ENCODE measurements at regions not wholly inside any gene's neighbourhood (a gene's known extent, or its start where the extent isn't known, plus 50 kb on each side); places are given as distances from the start of the nearest gene placed in this dataset.
A peak's percentile ranks its signal among the peaks of the same experiment; 100 is the strongest.

- Histone ChIP-seq H3K4me3 (ENCODE audit: low read depth, low read length) (no peak overlapping the region), H3K36me3 (ENCODE audit: control insufficient read depth, insufficient read depth, low read length) (no peaks in the 10 kb centered on the region), H3K27ac (ENCODE audit: low read depth, low read length) (peak overlapping the region; percentile 79), H3K4me1 (ENCODE audit: control insufficient read depth, insufficient read depth, low read length) (peaks cover 14% of the 10 kb centered on the region), H3K27me3 (ENCODE audit: control insufficient read depth, insufficient read depth, low read length) (no peaks in the 10 kb centered on the region), H3K9me3 (ENCODE audit: control insufficient read depth, insufficient read depth, low read length) (no peaks in the 10 kb centered on the region)
- peak in 5 of 6 donors; percentile 35 to 90 (median 69) for DNase-seq (ENCODE audit: low read depth in 4 of 6, low spot score in 6 of 6)
- WGBS (ENCODE audit: insufficient coverage), result 50% methylated on average over 2 of the region's 9 CpGs
These were observed 93.1 kb upstream of the HIVEP1 start for GRCh38 chr6:11918739-11919605.

DNA sequence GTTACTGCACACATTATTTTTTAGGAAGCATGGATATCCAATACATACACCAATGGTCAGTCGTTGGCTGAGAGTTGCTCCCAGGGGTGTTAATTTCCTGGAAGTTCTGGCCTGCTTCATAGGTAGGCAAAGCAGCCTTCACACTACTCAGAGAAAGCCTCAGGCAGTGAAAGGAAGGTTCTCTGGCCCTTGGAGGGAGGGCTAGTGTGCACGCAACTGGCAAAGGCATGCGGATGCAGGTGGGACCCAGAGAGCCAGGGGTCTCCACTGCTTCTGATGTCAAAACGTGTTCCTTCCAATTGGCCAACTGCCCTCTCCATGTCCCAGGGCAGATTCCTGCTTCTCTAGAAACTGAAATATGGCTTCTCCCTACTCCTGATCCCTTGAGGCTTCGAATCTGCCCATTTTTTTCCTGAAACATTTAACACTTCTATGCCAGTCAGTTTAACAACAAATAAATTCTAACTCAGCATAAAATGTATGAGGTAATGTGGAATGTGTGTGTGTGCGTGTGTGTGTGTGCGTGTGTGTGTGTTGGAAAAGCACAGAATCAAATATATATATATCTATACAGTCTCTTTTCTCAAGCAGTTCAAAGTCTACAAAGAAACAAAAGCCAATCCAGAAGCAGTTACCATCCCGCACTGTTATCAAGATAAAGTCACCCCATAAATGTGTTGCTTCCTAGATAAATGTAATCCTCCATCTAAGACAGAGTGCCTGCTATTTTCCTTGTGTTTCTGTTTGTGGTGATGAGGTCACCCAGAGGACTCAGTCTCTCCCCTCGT is 94.0 kb upstream of the HIVEP1 start:
- H3K27ac ChIP-seq (ENCODE audit: low read depth, low read length), result peak overlapping the region; percentile 62
- H3K9me3 ChIP-seq (ENCODE audit: control insufficient read depth, insufficient read depth, low read length), result no peaks in the 10 kb centered on the region
- H3K27me3 ChIP-seq (ENCODE audit: control insufficient read depth, insufficient read depth, low read length), result no peaks in the 10 kb centered on the region
- no peak overlapping the region for H3K4me3 ChIP-seq (ENCODE audit: low read depth, low read length)
- no peaks in the 10 kb centered on the region for H3K36me3 ChIP-seq (ENCODE audit: control insufficient read depth, insufficient read depth, low read length)
- peak in 2 of 6 donors; percentile 11 to 30 for DNase-seq (ENCODE audit: low read depth in 4 of 6, low spot score in 6 of 6)
- 43% methylated on average over 3 of the region's 9 CpGs for WGBS (ENCODE audit: insufficient coverage)
- peaks cover 14% of the 10 kb centered on the region for H3K4me1 ChIP-seq (ENCODE audit: control insufficient read depth, insufficient read depth, low read length)

GRCh38 chr6:11912420-11912819 is 99.7 kb upstream of the HIVEP1 start:
- Histone ChIP-seq H3K27me3 (ENCODE audit: control insufficient read depth, insufficient read depth, low read length) (no peaks in the 10 kb centered on the region), H3K4me3 (ENCODE audit: low read depth, low read length) (no peak overlapping the region), H3K9me3 (ENCODE audit: control insufficient read depth, insufficient read depth, low read length) (no peaks in the 10 kb centered on the region), H3K36me3 (ENCODE audit: control insufficient read depth, insufficient read depth, low read length) (no peaks in the 10 kb centered on the region), H3K4me1 (ENCODE audit: control insufficient read depth, insufficient read depth, low read length) (no peaks in the 10 kb centered on the region), H3K27ac (ENCODE audit: low read depth, low read length) (no peak overlapping the region)
- 100% methylated on average over 2 of the region's 6 CpGs for WGBS (ENCODE audit: insufficient coverage)
- no peak for DNase-seq (ENCODE audit: low read depth in 4 of 6, low spot score in 6 of 6)

DNA sequence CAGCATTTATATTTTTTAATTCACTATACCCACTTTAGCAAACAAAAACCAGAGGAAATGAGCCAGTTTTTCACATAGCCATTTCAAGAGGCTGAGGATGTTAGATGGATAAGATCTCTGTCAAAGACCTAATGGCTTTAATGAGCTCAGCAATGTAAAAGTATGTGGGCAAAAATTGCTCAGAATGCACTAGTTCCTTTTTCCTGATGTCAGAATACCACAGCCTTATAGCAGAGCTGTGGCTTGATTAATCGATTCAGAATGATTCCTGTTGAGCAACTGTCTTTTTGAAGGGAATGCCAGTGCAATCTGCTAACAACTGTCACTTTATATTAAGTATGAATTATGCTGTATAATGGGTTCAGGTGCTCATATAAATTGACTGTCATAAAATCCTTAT is 100.6 kb upstream of the HIVEP1 start:
- H3K4me3 ChIP-seq (ENCODE audit: low read depth, low read length), result no peak overlapping the region

GRCh38 chr6:11909696-11910132 is 102.4 kb upstream of the HIVEP1 start:
- no peaks in the 10 kb centered on the region for H3K9me3 ChIP-seq (ENCODE audit: control insufficient read depth, insufficient read depth, low read length)
- 93% methylated on average over 2 of the region's 7 CpGs for WGBS (ENCODE audit: insufficient coverage)
- no peak overlapping the region for H3K4me3 ChIP-seq (ENCODE audit: low read depth, low read length)
- H3K4me1 ChIP-seq (ENCODE audit: control insufficient read depth, insufficient read depth, low read length), result no peaks in the 10 kb centered on the region
- H3K36me3 ChIP-seq (ENCODE audit: control insufficient read depth, insufficient read depth, low read length), result no peaks in the 10 kb centered on the region
- no peak overlapping the region for H3K27ac ChIP-seq (ENCODE audit: low read depth, low read length)
- peak in 1 of 6 donors; percentile 34 for DNase-seq (ENCODE audit: low read depth in 4 of 6, low spot score in 6 of 6)
- H3K27me3 ChIP-seq (ENCODE audit: control insufficient read depth, insufficient read depth, low read length), result no peaks in the 10 kb centered on the region

More for the DNA sequence above, 100.6 kb upstream of the HIVEP1 start:
- Histone ChIP-seq H3K9me3 (ENCODE audit: control insufficient read depth, insufficient read depth, low read length) (no peaks in the 10 kb centered on the region), H3K27ac (ENCODE audit: low read depth, low read length) (no peak overlapping the region), H3K4me1 (ENCODE audit: control insufficient read depth, insufficient read depth, low read length) (no peaks in the 10 kb centered on the region), H3K27me3 (ENCODE audit: control insufficient read depth, insufficient read depth, low read length) (no peaks in the 10 kb centered on the region), H3K36me3 (ENCODE audit: control insufficient read depth, insufficient read depth, low read length) (no peaks in the 10 kb centered on the region)
- DNase-seq (ENCODE audit: low read depth in 4 of 6, low spot score in 6 of 6), result no peak
- no CpG with 5 or more reads among the region's 1 CpG for WGBS (ENCODE audit: insufficient coverage)

GRCh38 chr6:11908436-11909105 is 103.5 kb upstream of the HIVEP1 start:
- WGBS (ENCODE audit: insufficient coverage), result 86% methylated on average over 1 of the region's 2 CpGs
- no peaks in the 10 kb centered on the region for H3K27me3 ChIP-seq (ENCODE audit: control insufficient read depth, insufficient read depth, low read length)
- H3K4me3 ChIP-seq (ENCODE audit: low read depth, low read length), result no peak overlapping the region
- peak in 1 of 6 donors; percentile 32 for DNase-seq (ENCODE audit: low read depth in 4 of 6, low spot score in 6 of 6)
- no peaks in the 10 kb centered on the region for H3K36me3 ChIP-seq (ENCODE audit: control insufficient read depth, insufficient read depth, low read length)
- no peaks in the 10 kb centered on the region for H3K4me1 ChIP-seq (ENCODE audit: control insufficient read depth, insufficient read depth, low read length)
- no peak overlapping the region for H3K27ac ChIP-seq (ENCODE audit: low read depth, low read length)
- no peaks in the 10 kb centered on the region for H3K9me3 ChIP-seq (ENCODE audit: control insufficient read depth, insufficient read depth, low read length)

DNA sequence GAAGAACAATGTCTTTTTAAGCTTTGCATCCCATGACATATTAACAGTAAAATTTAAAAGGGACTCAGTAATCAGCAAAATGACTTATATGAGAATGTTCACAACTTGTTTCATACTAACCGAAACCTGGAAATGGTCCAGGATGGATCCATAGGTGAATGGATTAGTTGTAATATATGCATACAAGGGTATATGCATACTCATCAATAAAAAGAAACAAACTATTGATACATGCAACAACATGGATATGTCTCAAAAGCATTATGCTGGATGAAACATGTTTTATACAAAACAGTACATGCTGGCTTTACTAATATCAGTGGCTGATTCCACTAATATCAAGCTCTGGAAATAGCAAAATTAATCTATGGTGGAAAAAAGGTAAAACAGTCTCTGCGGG is 108.5 kb upstream of the HIVEP1 start:
- Histone ChIP-seq H3K4me3 (ENCODE audit: low read depth, low read length) (no peak overlapping the region), H3K9me3 (ENCODE audit: control insufficient read depth, insufficient read depth, low read length) (no peaks in the 10 kb centered on the region), H3K36me3 (ENCODE audit: control insufficient read depth, insufficient read depth, low read length) (no peaks in the 10 kb centered on the region), H3K27me3 (ENCODE audit: control insufficient read depth, insufficient read depth, low read length) (no peaks in the 10 kb centered on the region), H3K27ac (ENCODE audit: low read depth, low read length) (no peak overlapping the region), H3K4me1 (ENCODE audit: control insufficient read depth, insufficient read depth, low read length) (no peaks in the 10 kb centered on the region)
- no peak for DNase-seq (ENCODE audit: low read depth in 4 of 6, low spot score in 6 of 6)
- no CpG with 5 or more reads among the region's 2 CpGs for WGBS (ENCODE audit: insufficient coverage)

DNA sequence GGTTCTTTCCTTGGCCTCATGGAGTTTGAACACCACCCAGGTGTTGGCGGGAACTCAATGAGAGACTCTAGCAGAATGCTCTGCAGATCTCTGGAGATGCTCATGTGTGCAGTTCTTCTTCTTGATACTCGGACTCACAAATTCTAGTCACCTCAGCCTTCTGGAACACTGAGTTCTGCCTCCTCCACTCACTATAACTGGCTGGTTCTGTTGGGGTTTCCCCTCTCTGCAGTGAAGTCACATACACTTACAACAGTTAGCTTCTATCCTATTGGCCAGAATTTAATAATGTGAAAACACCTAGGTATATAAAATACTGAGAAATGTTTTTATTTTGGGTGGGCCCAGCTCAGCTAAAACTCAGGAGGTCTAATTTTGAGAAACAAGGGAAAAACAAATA is 109.6 kb upstream of the HIVEP1 start:
- H3K36me3 ChIP-seq (ENCODE audit: control insufficient read depth, insufficient read depth, low read length), result no peaks in the 10 kb centered on the region
- H3K4me1 ChIP-seq (ENCODE audit: control insufficient read depth, insufficient read depth, low read length), result no peaks in the 10 kb centered on the region
- H3K27me3 ChIP-seq (ENCODE audit: control insufficient read depth, insufficient read depth, low read length), result no peaks in the 10 kb centered on the region
- H3K4me3 ChIP-seq (ENCODE audit: low read depth, low read length), result no peak overlapping the region
- 92% methylated on average over 2 of the region's 2 CpGs for WGBS (ENCODE audit: insufficient coverage)
- H3K27ac ChIP-seq (ENCODE audit: low read depth, low read length), result no peak overlapping the region
- no peak for DNase-seq (ENCODE audit: low read depth in 4 of 6, low spot score in 6 of 6)
- H3K9me3 ChIP-seq (ENCODE audit: control insufficient read depth, insufficient read depth, low read length), result no peaks in the 10 kb centered on the region

DNA sequence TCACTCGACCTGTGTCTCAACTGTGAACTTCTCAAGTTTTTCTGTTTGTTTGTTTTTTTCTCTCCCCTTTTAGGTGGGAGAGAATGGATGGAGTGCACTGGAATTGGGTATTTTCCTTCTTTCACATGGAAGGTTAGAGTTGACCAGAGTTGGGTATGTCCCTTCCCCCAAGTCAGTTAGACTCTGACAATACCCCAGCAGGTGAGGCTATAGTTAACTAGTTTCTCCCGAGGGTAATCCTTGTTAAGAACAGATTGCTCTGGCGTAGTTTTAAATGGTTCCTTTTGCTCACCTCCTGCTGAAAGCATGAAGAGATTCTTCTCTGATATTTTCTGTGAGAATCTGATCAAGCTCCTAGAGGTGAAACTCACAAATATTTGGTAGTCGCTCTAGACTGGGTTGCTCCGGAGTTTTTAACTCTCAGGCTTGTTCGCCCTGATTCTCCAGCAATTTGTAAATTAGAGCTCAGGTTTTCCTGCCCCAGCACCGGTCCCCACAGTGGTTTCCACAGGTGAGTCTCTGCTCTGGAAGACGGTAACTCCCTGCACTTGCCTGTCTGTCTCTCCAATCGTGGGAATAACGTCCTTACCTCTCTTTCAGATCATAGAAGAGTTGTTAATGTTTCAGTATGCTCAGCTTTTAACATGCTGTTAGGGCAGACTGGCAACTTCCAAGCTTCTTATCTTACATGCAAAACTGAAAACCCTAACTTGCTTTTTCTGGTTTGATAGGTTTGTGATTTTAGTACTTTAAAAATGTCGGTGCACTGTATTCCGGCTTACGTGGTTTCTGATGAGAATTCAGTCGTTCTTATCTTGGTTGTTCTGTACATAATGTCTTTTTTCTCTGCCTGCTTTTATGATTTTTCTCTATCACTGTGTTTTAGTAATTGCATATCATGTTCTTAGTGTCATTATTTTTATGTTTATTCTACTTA is 111.2 kb upstream of the HIVEP1 start:
- Histone ChIP-seq H3K36me3 (ENCODE audit: control insufficient read depth, insufficient read depth, low read length) (no peaks in the 10 kb centered on the region), H3K27ac (ENCODE audit: low read depth, low read length) (no peak overlapping the region), H3K9me3 (ENCODE audit: control insufficient read depth, insufficient read depth, low read length) (peaks cover 1% of the 10 kb centered on the region), H3K27me3 (ENCODE audit: control insufficient read depth, insufficient read depth, low read length) (no peaks in the 10 kb centered on the region), H3K4me1 (ENCODE audit: control insufficient read depth, insufficient read depth, low read length) (no peaks in the 10 kb centered on the region), H3K4me3 (ENCODE audit: low read depth, low read length) (no peak overlapping the region)
- 64% methylated on average over 5 of the region's 14 CpGs for WGBS (ENCODE audit: insufficient coverage)
- DNase-seq (ENCODE audit: low read depth in 4 of 6, low spot score in 6 of 6), result no peak

Data from spinal cord (tissue), 9 donors.